ENCODE measurements at regions not wholly inside any gene's neighbourhood (a gene's known extent, or its start where the extent isn't known, plus 50 kb on each side); places are given as distances from the start of the nearest gene placed in this dataset.
"Not testable (repeated sequence)": the region's sequence is repeated elsewhere in the genome, so short reads cannot be mapped to it uniquely, and the experiment has no call there.

- POLR2A ChIA-PET: no interaction called here
- Mint-ChIP-seq H3K4me1 (ENCODE audit: low read depth) (no peaks in the 10 kb centered on the region), H3K9me3 (no peaks in the 10 kb centered on the region), H3K27me3 (no peaks in the 10 kb centered on the region), H3K27ac (no peak overlapping the region), H3K36me3 (no peaks in the 10 kb centered on the region), H3K4me3 (no peak overlapping the region)
- intact Hi-C loops (cut with micrococcal nuclease): no loop called here
- DNase-seq: no peak
- CTCF ChIA-PET: no interaction called here
These were observed 504.3 kb downstream of the FAM133A start for GRCh38 chrX:94178145-94178788.

DNA sequence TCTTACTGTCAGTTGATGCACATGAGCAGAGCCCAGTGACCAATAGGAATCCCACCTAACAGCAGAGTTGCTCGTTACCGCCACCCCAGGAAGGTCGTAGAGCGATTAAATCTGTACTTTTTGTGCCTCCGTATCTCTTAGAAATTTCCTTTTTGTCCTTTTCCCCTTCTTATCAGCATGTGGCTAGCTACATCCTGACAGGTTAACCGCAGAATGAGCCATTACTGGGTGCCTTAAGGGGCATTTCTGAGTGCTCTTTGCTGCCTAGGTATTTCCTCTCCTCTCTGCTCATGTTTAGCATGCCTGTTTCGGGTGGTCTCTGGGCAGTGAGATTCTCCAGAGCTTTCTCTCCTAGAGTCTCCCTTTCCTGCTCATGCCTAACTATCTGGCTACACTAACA, 530.5 kb downstream of the FAM133A start:
- CTCF ChIA-PET: no interaction called here

DNA sequence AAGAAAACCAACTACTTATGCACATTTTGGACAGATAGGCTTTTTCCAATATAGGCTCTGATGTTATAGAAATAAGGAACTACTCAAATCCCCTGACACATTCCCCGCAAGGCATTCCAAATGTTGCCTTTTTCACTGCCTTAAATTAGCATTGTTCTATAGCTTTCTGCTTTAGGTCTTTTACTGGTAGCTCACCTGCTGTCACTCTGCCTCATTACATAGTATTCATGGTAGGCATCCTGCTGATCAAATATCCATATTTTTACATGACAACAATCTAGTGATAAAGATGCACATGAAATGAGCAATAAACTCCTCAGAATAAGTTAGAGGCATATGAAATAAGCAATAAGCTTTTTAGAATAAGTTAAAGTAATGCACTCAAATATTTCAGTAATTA, 542.7 kb downstream of the FAM133A start:
- Mint-ChIP-seq H3K27ac (no peak overlapping the region), H3K27me3 (no peaks in the 10 kb centered on the region), H3K9me3 (no peaks in the 10 kb centered on the region), H3K4me1 (ENCODE audit: low read depth) (no peaks in the 10 kb centered on the region), H3K4me3 (no peak overlapping the region), H3K36me3 (no peaks in the 10 kb centered on the region)
- POLR2A ChIA-PET: no interaction called here
- intact Hi-C loops (cut with micrococcal nuclease): no loop called here
- DNase-seq: no peak
- CTCF ChIA-PET: no interaction called here

More for the DNA sequence above, 530.5 kb downstream of the FAM133A start:
- no peak overlapping the region for H3K4me3 Mint-ChIP-seq
- H3K27ac Mint-ChIP-seq: no peak overlapping the region
- no peaks in the 10 kb centered on the region for H3K9me3 Mint-ChIP-seq
- POLR2A ChIA-PET: no interaction called here
- intact Hi-C loops (cut with micrococcal nuclease): no loop called here
- no peaks in the 10 kb centered on the region for H3K27me3 Mint-ChIP-seq
- H3K4me1 Mint-ChIP-seq (ENCODE audit: low read depth): no peaks in the 10 kb centered on the region
- DNase-seq: no peak
- no peaks in the 10 kb centered on the region for H3K36me3 Mint-ChIP-seq

- no peaks in the 10 kb centered on the region for H3K4me1 Mint-ChIP-seq (ENCODE audit: low read depth)
- H3K36me3 Mint-ChIP-seq: no peaks in the 10 kb centered on the region
- H3K9me3 Mint-ChIP-seq: no peaks in the 10 kb centered on the region
- POLR2A ChIA-PET: no interaction called here
- CTCF ChIA-PET: no interaction called here
- no peak overlapping the region for H3K4me3 Mint-ChIP-seq
- no peak for DNase-seq
- H3K27me3 Mint-ChIP-seq: no peaks in the 10 kb centered on the region
- intact Hi-C loops (cut with micrococcal nuclease): no loop called here
- H3K27ac Mint-ChIP-seq: no peak overlapping the region
These were observed 578.2 kb downstream of the FAM133A start for GRCh38 chrX:94252211-94252610.

GRCh38 chrX:94256396-94256795, 582.4 kb downstream of the FAM133A start:
- POLR2A ChIA-PET: no interaction called here

DNA sequence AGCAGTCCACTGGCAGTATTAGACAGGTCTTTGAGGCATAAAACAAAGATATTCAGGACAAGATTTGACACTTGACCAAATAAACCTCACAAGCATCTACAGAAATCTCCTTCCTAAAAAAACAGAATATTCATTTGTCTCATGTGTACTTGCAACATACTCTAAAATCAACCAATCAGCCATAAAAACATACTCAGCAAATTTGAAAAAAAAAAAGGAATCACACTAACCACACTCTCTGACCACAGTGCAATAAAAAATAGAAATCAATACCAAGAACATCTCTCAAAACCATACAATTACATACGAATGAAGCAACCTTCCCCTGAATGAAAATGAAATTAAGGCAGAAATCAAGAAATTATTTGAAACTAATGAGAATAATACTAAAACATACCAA, 591.3 kb downstream of the FAM133A start:
- Mint-ChIP-seq H3K36me3 (no peaks in the 10 kb centered on the region), H3K4me3 (no peak overlapping the region)
- intact Hi-C loops (cut with micrococcal nuclease): no loop called here

More at GRCh38 chrX:94256396-94256795, 582.4 kb downstream of the FAM133A start:
- CTCF ChIA-PET: no interaction called here
- Mint-ChIP-seq H3K27ac (no peak overlapping the region), H3K4me3 (no peak overlapping the region), H3K27me3 (no peaks in the 10 kb centered on the region), H3K36me3 (no peaks in the 10 kb centered on the region), H3K9me3 (peaks cover 3% of the 10 kb centered on the region), H3K4me1 (ENCODE audit: low read depth) (no peaks in the 10 kb centered on the region)
- intact Hi-C loops (cut with micrococcal nuclease): no loop called here
- no peak for DNase-seq

GRCh38 chrX:94288325-94288724, 614.3 kb downstream of the FAM133A start:
- ChIA-PET POLR2A (no interaction called here), CTCF (no interaction called here)
- no peaks in the 10 kb centered on the region for H3K4me1 Mint-ChIP-seq (ENCODE audit: low read depth)
- intact Hi-C loops (cut with micrococcal nuclease): no loop called here
- no peaks in the 10 kb centered on the region for H3K36me3 Mint-ChIP-seq
- H3K4me3 Mint-ChIP-seq: no peak overlapping the region
- H3K27ac Mint-ChIP-seq: no peak overlapping the region
- H3K27me3 Mint-ChIP-seq: no peaks in the 10 kb centered on the region
- no peaks in the 10 kb centered on the region for H3K9me3 Mint-ChIP-seq
- no peak for DNase-seq

More for the DNA sequence above, 591.3 kb downstream of the FAM133A start:
- Mint-ChIP-seq H3K27me3 (no peaks in the 10 kb centered on the region), H3K27ac (no peak overlapping the region), H3K4me1 (ENCODE audit: low read depth) (no peaks in the 10 kb centered on the region), H3K9me3 (peaks cover 2% of the 10 kb centered on the region)
- ChIA-PET POLR2A (no interaction called here), CTCF (no interaction called here)
- DNase-seq: no peak

- ChIA-PET CTCF (no interaction called here), POLR2A (no interaction called here)
- H3K27me3 Mint-ChIP-seq: no peaks in the 10 kb centered on the region
- no peaks in the 10 kb centered on the region for H3K4me1 Mint-ChIP-seq (ENCODE audit: low read depth)
- no peaks in the 10 kb centered on the region for H3K9me3 Mint-ChIP-seq
- intact Hi-C loops (cut with micrococcal nuclease): no loop called here
- H3K27ac Mint-ChIP-seq: no peak overlapping the region
- no peak overlapping the region for H3K4me3 Mint-ChIP-seq
- no peak for DNase-seq
- no peaks in the 10 kb centered on the region for H3K36me3 Mint-ChIP-seq
These were observed 615.0 kb downstream of the FAM133A start for GRCh38 chrX:94288972-94289371.

GRCh38 chrX:94302446-94302845, 628.4 kb downstream of the FAM133A start:
- Mint-ChIP-seq H3K27ac (no peak overlapping the region), H3K4me3 (no peak overlapping the region), H3K36me3 (no peaks in the 10 kb centered on the region), H3K27me3 (no peaks in the 10 kb centered on the region), H3K9me3 (peaks cover 9% of the 10 kb centered on the region), H3K4me1 (ENCODE audit: low read depth) (no peaks in the 10 kb centered on the region)
- intact Hi-C loops (cut with micrococcal nuclease): no loop called here
- DNase-seq: no peak
- ChIA-PET POLR2A (no interaction called here), CTCF (no interaction called here)

- Mint-ChIP-seq H3K9me3 (no peaks in the 10 kb centered on the region), H3K4me3 (no peak overlapping the region), H3K27me3 (no peaks in the 10 kb centered on the region), H3K36me3 (no peaks in the 10 kb centered on the region), H3K27ac (no peak overlapping the region), H3K4me1 (ENCODE audit: low read depth) (no peaks in the 10 kb centered on the region)
- DNase-seq: no peak
- ChIA-PET CTCF (no interaction called here), POLR2A (no interaction called here)
- intact Hi-C loops (cut with micrococcal nuclease): no loop called here
These were observed 655.2 kb downstream of the FAM133A start for GRCh38 chrX:94329182-94329581.

- H3K9me3 Mint-ChIP-seq; H3K4me3 Mint-ChIP-seq; H3K4me1 Mint-ChIP-seq (ENCODE audit: low read depth); intact Hi-C loops (cut with micrococcal nuclease); DNase-seq; H3K27me3 Mint-ChIP-seq; POLR2A ChIA-PET; H3K36me3 Mint-ChIP-seq; H3K27ac Mint-ChIP-seq; CTCF ChIA-PET: not testable (repeated sequence)
These were observed 667.7 kb downstream of the FAM133A start for GRCh38 chrX:94341730-94342129.

DNA sequence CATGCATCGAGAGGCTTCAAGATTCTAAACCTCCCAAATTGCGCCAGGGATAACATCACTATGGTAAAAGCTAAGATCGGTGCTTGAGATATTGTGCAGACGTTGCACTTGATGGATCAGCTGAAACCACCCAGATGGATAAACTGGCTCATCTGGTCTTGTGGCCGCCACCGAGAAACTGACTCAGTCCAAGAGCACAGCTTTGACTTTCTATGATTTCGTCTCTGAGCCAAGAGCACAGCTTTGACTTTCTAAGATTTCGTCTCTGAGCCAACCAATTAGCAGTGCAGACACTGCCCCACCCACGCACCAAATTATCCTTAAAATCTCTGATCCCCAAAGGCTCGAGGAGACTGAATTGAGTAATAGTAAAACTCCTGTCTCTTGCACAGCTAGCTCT, 687.2 kb downstream of the FAM133A start:
- ChIA-PET POLR2A (no interaction called here), CTCF (no interaction called here)
- Mint-ChIP-seq H3K4me3 (no peak overlapping the region), H3K9me3 (no peaks in the 10 kb centered on the region), H3K4me1 (ENCODE audit: low read depth) (no peaks in the 10 kb centered on the region), H3K36me3 (no peaks in the 10 kb centered on the region), H3K27me3 (no peaks in the 10 kb centered on the region), H3K27ac (no peak overlapping the region)
- no peak for DNase-seq
- intact Hi-C loops (cut with micrococcal nuclease): no loop called here

DNA sequence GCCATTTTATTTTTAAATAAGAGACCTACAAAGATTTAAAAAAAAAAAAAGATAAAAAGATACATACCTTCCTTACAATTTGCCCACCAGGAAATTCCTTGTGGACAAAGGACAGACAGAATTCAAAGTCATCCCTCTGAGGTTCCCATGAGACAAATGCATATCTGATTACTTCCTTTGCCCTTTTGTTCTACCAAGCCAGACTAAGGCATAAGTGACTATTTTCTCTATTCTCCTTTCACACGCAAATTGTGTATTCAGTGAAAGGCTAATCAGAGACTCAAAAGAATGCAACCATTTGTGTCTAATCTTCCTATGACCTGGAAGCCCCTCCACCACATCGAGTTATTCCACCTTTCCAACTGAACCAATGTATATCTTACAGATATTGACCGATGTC, 691.7 kb downstream of the FAM133A start:
- CTCF ChIA-PET: no interaction called here
- Mint-ChIP-seq H3K9me3 (no peaks in the 10 kb centered on the region), H3K36me3 (no peaks in the 10 kb centered on the region), H3K27ac (no peak overlapping the region), H3K27me3 (no peaks in the 10 kb centered on the region), H3K4me1 (ENCODE audit: low read depth) (no peaks in the 10 kb centered on the region), H3K4me3 (no peak overlapping the region)
- POLR2A ChIA-PET: no interaction called here
- no peak for DNase-seq
- intact Hi-C loops (cut with micrococcal nuclease): no loop called here

DNA sequence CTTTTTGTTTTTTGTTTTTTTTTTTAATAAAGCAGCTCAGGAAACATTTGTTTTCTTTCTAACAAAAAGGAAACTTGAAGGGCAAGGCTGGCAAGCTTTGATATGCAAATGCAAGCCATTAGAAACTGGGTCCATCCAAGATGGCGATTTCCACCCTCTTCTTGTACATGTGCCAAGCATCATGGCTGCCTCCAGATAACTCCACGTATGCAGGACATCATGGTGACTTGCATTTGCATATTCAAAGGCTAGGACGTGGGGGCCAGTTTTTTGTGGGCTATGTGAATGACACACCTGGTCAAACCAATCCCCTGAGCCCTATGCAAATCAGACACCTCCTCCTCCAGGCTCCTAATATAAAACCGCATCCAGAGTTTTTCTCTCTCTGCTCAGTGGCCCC, 692.6 kb downstream of the FAM133A start:
- H3K27ac Mint-ChIP-seq: no peak overlapping the region
- no peak overlapping the region for H3K4me3 Mint-ChIP-seq
- no peaks in the 10 kb centered on the region for H3K4me1 Mint-ChIP-seq (ENCODE audit: low read depth)
- intact Hi-C loops (cut with micrococcal nuclease): no loop called here
- CTCF ChIA-PET: no interaction called here
- H3K9me3 Mint-ChIP-seq: no peaks in the 10 kb centered on the region
- H3K36me3 Mint-ChIP-seq: no peaks in the 10 kb centered on the region
- H3K27me3 Mint-ChIP-seq: no peaks in the 10 kb centered on the region
- POLR2A ChIA-PET: no interaction called here
- DNase-seq: no peak

All from activated CD4-positive, alpha-beta memory T cell treated with anti-CD3 and anti-CD28 coated beads for 36 hours (primary cell).